ENCODE measurements at regions not wholly inside any gene's neighbourhood (a gene's known extent, or its start where the extent isn't known, plus 50 kb on each side); places are given as distances from the start of the nearest gene placed in this dataset.
A peak's percentile ranks its signal among the peaks of the same experiment; 100 is the strongest.

DNA sequence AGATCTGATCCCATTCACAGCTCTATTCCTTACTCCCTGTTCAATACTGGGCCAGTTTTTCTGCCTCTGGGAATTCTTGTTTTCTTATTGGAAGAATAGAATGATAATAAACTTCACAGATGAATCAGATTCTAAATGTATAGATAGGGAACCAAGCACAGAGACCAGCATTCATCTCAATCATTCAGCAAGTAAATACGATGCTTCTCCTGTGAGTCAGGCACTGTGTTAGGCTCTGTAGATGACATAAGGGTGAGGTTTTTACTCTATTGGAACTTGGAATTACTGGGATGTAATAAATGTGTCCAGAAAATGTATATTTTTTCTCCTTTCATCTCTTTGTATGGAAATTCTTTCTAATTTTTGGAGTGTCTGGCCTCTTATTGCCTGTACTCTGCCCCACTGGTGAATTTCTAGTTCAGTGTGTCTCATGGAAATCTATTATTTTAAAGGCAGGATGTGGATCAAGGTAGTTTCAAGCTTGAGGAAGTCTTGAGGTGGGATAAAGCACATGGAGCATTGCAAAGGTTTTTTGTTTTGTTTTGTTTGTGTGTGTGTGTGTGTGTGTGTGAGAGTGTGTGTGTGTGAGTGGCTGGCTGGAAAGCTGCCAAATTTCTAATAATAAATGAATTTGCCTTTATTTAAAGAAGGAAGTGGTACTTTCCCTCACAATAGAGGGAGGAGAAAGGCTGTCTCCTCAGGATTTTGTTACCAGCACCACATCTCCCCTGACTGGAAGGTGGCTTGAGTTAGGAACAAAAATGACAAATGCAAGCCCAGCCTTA, 117.9 kb upstream of the HS3ST1 start:
- TF ChIP-seq, protein P1, sequence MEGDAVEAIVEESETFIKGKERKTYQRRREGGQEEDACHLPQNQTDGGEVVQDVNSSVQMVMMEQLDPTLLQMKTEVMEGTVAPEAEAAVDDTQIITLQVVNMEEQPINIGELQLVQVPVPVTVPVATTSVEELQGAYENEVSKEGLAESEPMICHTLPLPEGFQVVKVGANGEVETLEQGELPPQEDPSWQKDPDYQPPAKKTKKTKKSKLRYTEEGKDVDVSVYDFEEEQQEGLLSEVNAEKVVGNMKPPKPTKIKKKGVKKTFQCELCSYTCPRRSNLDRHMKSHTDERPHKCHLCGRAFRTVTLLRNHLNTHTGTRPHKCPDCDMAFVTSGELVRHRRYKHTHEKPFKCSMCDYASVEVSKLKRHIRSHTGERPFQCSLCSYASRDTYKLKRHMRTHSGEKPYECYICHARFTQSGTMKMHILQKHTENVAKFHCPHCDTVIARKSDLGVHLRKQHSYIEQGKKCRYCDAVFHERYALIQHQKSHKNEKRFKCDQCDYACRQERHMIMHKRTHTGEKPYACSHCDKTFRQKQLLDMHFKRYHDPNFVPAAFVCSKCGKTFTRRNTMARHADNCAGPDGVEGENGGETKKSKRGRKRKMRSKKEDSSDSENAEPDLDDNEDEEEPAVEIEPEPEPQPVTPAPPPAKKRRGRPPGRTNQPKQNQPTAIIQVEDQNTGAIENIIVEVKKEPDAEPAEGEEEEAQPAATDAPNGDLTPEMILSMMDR (conservative IDR thresholded peaks at IDR 0.05; ENCODE audit: low read depth, low read length) = no peak
- no peak for DNase-seq (ENCODE audit: low read depth)
- H3K4me3 ChIP-seq (ENCODE audit: low read depth, low read length) = no peak overlapping the region

DNA sequence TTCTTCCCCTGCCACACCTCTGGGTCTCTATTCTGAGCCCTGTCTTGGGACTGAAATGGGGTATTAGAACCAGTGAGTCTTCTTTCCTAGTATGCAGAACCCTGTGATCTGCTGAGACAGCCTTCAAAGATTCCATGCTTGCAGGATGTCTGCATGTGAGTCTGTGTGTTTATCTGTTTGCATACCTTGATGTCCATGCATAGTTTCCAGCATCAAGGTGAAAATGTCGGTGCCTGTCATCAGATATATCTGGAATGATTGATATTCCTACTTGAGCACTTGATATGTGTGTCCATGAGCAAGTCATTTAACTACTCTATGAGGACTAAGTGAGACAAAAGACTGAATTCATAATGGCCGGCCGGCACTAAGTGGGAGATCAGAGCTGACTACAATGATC, 117.0 kb upstream of the HS3ST1 start:
- TF ChIP-seq, protein P1 (conservative IDR thresholded peaks at IDR 0.05; ENCODE audit: low read depth, low read length) = no peak

DNA sequence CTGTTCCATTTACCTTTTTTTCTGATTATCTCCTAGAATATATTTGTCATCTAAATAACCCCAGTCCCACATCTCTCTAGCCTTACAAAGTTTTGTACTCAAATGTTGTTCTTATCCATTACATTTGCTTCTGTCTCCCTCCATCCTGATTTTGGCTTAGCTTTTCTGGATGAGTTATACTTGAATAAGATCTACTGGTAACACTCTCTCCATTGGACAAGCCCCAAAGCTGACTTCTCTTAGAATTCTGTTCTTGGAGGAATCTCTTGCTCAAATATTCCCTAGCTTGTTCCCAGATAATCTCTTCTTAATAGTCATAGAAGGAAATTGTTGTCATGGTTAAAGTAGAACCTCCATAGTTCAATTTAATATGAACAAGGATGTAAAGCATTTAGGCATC, 115.5 kb upstream of the HS3ST1 start:
- TF ChIP-seq, protein P1 (conservative IDR thresholded peaks at IDR 0.05; ENCODE audit: low read depth, low read length) = no peak
- DNase-seq (ENCODE audit: low read depth) = no peak
- H3K4me3 ChIP-seq (ENCODE audit: low read depth, low read length) = peak overlapping the region; percentile 42

More for the DNA sequence above, 117.0 kb upstream of the HS3ST1 start:
- DNase-seq (ENCODE audit: low read depth) = no peak
- no peak overlapping the region for H3K4me3 ChIP-seq (ENCODE audit: low read depth, low read length)

DNA sequence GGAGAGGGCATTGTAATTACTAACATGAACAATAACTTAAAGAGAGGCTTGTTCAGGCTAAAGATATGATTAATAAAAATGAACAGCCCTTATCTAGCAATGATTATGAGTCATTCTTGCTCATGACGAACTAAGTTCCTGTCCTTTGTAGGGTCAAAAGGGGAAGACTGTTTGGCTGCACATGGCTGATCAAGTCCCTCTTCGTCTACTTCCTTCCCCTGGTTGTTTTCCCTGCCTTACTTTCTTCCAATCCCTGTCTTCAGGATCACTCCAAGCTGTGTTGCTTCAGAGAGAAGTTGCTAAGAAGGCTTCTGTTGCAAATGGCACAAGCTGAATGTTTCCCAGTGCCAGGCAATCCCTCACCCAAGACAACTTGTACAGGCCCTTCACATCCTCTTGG, 115.0 kb upstream of the HS3ST1 start:
- TF ChIP-seq, protein P1 (conservative IDR thresholded peaks at IDR 0.05; ENCODE audit: low read depth, low read length) = no peak
- peak overlapping the region; percentile 42 for H3K4me3 ChIP-seq (ENCODE audit: low read depth, low read length)
- DNase-seq (ENCODE audit: low read depth) = peak; percentile 77

DNA sequence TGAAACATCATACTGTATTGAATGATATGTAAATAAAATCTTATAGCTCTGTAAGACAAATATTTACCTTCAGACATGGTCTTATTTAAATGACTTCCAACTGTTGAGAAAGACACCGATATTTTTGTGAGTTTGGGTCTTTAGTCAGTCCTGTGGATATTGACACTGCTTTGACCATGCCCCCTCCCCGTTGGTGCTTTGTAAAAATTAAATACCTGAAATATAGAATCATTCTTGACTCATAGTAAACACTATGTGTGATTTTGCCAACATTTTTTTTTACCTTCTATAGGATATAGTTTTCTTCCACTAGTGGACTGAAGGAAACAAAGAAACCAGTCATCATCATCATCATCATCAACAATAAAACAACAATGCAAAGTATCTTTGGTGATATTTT, 114.3 kb upstream of the HS3ST1 start:
- TF ChIP-seq, protein P1 (conservative IDR thresholded peaks at IDR 0.05; ENCODE audit: low read depth, low read length) = no peak
- no peak overlapping the region for H3K4me3 ChIP-seq (ENCODE audit: low read depth, low read length)
- DNase-seq (ENCODE audit: low read depth) = no peak

DNA sequence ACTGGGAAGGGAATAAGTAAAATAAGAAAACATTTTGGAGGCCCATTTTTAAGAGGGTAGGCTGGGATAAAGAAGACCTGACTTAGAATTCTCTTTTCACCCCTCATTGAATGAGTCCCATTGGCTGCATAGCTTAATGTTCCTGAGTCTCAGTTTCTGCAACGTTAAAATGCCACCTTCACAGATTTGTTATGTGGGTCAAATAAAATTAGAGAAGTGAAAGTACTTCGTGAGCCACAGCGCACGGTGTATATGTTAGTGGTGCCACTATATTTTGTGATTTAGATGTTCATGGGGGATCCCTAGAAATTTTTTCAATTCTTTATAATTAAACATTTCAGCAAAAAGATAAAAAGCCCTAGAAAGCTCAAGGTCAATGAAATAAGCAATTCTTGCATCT, 109.2 kb upstream of the HS3ST1 start:
- no peak overlapping the region for H3K4me3 ChIP-seq (ENCODE audit: low read depth, low read length)
- no peak for DNase-seq (ENCODE audit: low read depth)
- TF ChIP-seq, protein P1 (conservative IDR thresholded peaks at IDR 0.05; ENCODE audit: low read depth, low read length) = no peak

DNA sequence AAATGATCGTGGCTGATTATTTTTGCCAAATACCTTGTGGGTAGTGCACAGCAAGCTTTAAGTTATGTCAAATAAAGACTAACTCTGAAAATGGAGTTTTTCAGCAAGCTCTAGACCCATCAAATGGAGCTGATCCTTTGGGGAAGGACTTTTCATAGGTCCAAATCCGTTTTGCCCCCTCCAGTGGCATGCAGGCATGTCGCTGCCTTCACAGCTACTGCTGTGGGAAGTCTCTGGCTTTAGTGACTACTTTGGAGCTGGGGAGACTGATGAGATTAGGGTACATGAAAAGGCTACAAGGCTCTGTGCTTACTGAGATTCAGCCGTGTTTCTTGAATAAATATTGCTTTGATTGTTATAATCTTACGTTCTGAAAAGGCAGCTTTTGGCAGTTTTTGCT, 106.6 kb upstream of the HS3ST1 start:
- TF ChIP-seq, protein P1 (conservative IDR thresholded peaks at IDR 0.05; ENCODE audit: low read depth, low read length) = no peak
- no peak for DNase-seq (ENCODE audit: low read depth)
- H3K4me3 ChIP-seq (ENCODE audit: low read depth, low read length) = no peak overlapping the region

Data from epithelial cell of proximal tubule (primary cell).